A549 (cell line): ENCODE measurements at regions not wholly inside any gene's neighbourhood (a gene's known extent, or its start where the extent isn't known, plus 50 kb on each side); places are given as distances from the start of the nearest gene placed in this dataset.
"Not testable (repeated sequence)": the region's sequence is repeated elsewhere in the genome, so short reads cannot be mapped to it uniquely, and the experiment has no call there.

Experiments used
- CEBPB ChIP-seq, 2 experiments: fragments of >200 bp in 1 of 2; sonication (Bioruptor Twin) in 1 of 2; formaldehyde crosslinking in 1 of 2; IDR thresholded peaks; 2 replicates each; pipeline ENCODE4 v1.6.1; 2012 to 2016
- EHMT2 ChIP-seq: fragments of 200-600 bp; sonication (generic); IDR thresholded peaks from 2 replicates; pipeline ENCODE4 v1.6.1; 2016; ENCODE audit warnings: antibody characterized with exemption, low read depth, mild to moderate bottlenecking, moderate library complexity
- EP300 ChIP-seq, 2 experiments: fragments of >200 bp; sonication (Bioruptor Twin); formaldehyde crosslinking; IDR thresholded peaks; 2 replicates in 1 of 2; 3 replicates in 1 of 2; pipeline ENCODE4 v1.6.1; 2016 to 2017
- HDAC2 ChIP-seq: fragments of 200-600 bp; sonication (generic); IDR thresholded peaks from 2 replicates; pipeline ENCODE4 v1.6.1; 2016
- MAFK ChIP-seq: fragments of 450-650 bp; IDR thresholded peaks from 2 replicates; pipeline ENCODE4 v1.6.1; 2014; ENCODE audit not compliant: partially characterized antibody
- MAZ ChIP-seq: fragments of 150-350 bp; IDR thresholded peaks from 2 replicates; pipeline ENCODE4 v1.6.1; 2014; ENCODE audit warnings: antibody characterized with exemption, low read depth, low read length, borderline replicate concordance
- RAD21 ChIP-seq, 2 experiments: fragments of >200 bp in 1 of 2; sonication (Bioruptor Twin) in 1 of 2; formaldehyde crosslinking in 1 of 2; IDR thresholded peaks in 1 of 2; conservative IDR thresholded peaks in 1 of 2; 2 replicates in 1 of 2; 3 replicates in 1 of 2; pipeline ENCODE4 v1.6.1; 2012 to 2018; ENCODE audit warnings: inconsistent platforms in 1 of 2
- ZFP36 ChIP-seq: fragments of 450-650 bp; IDR thresholded peaks from 2 replicates; pipeline ENCODE4 v1.6.1; 2014; ENCODE audit warnings: borderline replicate concordance; ENCODE audit not compliant: partially characterized antibody
- TF ChIP-seq, protein P1 (sequence below): fragments of >200 bp; sonication (Bioruptor Twin); formaldehyde crosslinking; IDR thresholded peaks from 3 replicates; pipeline ENCODE4 v1.5.1; 2016
- TF ChIP-seq, protein P2 (sequence below): fragments of 150-350 bp; IDR thresholded peaks from 2 replicates; pipeline ENCODE4 v1.6.1; 2014; ENCODE audit warnings: low read depth, mild to moderate bottlenecking, low read length
- TF ChIP-seq, protein P3 (sequence below): IDR thresholded peaks from 2 replicates; pipeline ENCODE4 v1.6.1; 2012

DNA sequence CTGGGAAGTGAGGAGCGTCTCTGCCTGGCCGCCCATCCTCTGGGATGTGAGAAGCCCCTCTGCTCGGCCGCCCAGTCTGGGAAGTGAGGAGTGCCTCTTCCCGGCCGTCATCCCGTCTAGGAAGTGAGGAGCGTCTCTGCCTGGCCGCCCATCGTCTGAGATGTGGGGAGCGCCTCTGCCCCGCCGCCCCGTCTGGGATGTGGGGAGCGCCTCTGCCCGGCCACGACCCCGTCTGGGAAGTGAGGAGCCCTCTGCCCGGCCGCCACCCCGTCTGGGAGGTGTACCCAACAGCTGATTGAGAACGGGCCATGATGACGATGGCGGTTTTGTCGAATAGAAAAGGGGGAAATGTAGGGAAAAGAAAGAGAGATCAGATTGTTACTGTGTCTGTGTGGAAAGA is 173.9 kb upstream of the PRSS1 start:
- TF ChIP-seq, protein P1, sequence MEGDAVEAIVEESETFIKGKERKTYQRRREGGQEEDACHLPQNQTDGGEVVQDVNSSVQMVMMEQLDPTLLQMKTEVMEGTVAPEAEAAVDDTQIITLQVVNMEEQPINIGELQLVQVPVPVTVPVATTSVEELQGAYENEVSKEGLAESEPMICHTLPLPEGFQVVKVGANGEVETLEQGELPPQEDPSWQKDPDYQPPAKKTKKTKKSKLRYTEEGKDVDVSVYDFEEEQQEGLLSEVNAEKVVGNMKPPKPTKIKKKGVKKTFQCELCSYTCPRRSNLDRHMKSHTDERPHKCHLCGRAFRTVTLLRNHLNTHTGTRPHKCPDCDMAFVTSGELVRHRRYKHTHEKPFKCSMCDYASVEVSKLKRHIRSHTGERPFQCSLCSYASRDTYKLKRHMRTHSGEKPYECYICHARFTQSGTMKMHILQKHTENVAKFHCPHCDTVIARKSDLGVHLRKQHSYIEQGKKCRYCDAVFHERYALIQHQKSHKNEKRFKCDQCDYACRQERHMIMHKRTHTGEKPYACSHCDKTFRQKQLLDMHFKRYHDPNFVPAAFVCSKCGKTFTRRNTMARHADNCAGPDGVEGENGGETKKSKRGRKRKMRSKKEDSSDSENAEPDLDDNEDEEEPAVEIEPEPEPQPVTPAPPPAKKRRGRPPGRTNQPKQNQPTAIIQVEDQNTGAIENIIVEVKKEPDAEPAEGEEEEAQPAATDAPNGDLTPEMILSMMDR, result not testable (repeated sequence)
- TF ChIP-seq, protein P2, sequence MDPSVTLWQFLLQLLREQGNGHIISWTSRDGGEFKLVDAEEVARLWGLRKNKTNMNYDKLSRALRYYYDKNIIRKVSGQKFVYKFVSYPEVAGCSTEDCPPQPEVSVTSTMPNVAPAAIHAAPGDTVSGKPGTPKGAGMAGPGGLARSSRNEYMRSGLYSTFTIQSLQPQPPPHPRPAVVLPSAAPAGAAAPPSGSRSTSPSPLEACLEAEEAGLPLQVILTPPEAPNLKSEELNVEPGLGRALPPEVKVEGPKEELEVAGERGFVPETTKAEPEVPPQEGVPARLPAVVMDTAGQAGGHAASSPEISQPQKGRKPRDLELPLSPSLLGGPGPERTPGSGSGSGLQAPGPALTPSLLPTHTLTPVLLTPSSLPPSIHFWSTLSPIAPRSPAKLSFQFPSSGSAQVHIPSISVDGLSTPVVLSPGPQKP, result not testable (repeated sequence)
- TF ChIP-seq RAD21 (conservative IDR thresholded peaks at IDR 0.05 in 1 of 2, IDR thresholded peaks at IDR 0.05 in 1 of 2); EP300 (IDR thresholded peaks at IDR 0.05); HDAC2; CEBPB (IDR thresholded peaks at IDR 0.05); MAFK; MAZ; EHMT2; ZFP36: not testable (repeated sequence)
- TF ChIP-seq, protein P3, sequence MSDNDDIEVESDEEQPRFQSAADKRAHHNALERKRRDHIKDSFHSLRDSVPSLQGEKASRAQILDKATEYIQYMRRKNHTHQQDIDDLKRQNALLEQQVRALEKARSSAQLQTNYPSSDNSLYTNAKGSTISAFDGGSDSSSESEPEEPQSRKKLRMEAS, result not testable (repeated sequence)
